Effector memory CD8-positive, alpha-beta T cell (primary cell): ENCODE measurements at regions not wholly inside any gene's neighbourhood (a gene's known extent, or its start where the extent isn't known, plus 50 kb on each side); places are given as distances from the start of the nearest gene placed in this dataset.

Experiments
- ATAC-seq: fragments of 150-1000 bp; cut with Tn5 transposase; replicated peaks from 2 replicates; pipeline ENCODE4 v1.10.0; 2021; ENCODE audit warnings: mild to moderate bottlenecking, moderate library complexity
- DNase-seq, 3 experiments: peaks; one replicate each; pipeline ENCODE4 v3.0.0; 2021
- H3K27ac Mint-ChIP-seq, 2 donors: one replicate each; pipeline ENCODE4 v1.8.0; 2022; ENCODE audit warnings: mild to moderate bottlenecking in 2 of 2, mixed read lengths in 2 of 2, moderate library complexity in 2 of 2
- H3K27me3 Mint-ChIP-seq, 2 donors: one replicate each; pipeline ENCODE4 v1.8.0; 2022; ENCODE audit warnings: mixed read lengths in 2 of 2
- H3K36me3 Mint-ChIP-seq: one replicate; pipeline ENCODE4 v1.8.0; 2022; ENCODE audit warnings: mild to moderate bottlenecking, moderate library complexity, mixed read lengths; ENCODE audit not compliant: insufficient read depth
- H3K4me1 Mint-ChIP-seq, 2 donors: one replicate each; pipeline ENCODE4 v1.8.0; 2022; ENCODE audit warnings: low read depth in 2 of 2, mixed read lengths in 2 of 2
- H3K4me3 Mint-ChIP-seq, 2 donors: one replicate each; pipeline ENCODE4 v1.8.0; 2022; ENCODE audit warnings: mild to moderate bottlenecking in 2 of 2, mixed read lengths in 2 of 2, moderate library complexity in 2 of 2
- H3K9me3 Mint-ChIP-seq, 2 donors: one replicate each; pipeline ENCODE4 v1.8.0; 2022; ENCODE audit warnings: mixed read lengths in 2 of 2

DNA sequence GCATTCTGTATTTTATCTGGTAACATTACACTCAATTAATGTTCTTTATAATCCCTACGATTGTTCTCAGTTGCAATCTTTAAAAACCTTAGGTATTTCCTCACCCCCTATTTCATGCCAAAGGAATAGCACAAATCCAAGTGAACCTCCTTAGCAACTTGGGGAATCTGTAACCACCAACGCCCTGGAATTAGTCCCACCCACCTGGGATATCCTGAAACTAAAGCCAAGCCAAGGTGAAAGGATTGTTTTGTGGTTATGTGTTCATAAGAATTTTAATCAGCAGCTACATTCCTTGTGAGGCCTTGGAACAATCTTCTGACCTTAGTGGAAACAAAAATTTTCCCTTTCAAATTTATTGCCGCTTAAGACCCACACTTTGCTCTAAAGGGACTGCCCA, 908.7 kb downstream of the TTLL7 start:
- Mint-ChIP-seq H3K27ac (no peak overlapping the region), H3K4me3 (no peak overlapping the region), H3K9me3 (no peaks in the 10 kb centered on the region), H3K4me1 (no peaks in the 10 kb centered on the region), H3K27me3 (no peaks in the 10 kb centered on the region), H3K36me3 (no peaks in the 10 kb centered on the region)
- ATAC-seq (no peak), DNase-seq (no peak)

DNA sequence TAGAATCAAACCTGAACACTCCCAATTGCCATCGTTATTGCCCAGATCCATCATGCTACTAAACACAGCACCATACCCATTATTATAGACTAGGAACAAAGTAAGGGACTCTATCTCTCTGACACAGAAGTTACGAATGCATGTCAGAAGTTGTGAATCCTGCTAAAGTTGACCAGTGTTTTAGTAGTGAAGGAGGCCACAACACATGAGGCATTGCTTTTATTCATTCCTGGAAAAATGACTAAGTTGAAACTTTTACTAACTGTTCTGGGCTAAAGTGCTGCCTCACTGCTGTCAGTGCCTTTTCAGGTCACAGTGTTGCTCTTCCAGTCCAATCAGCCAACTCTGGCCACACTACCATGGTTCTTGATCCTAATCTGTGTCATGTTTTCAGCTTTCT, 911.1 kb downstream of the TTLL7 start:
- H3K27ac Mint-ChIP-seq: no peak overlapping the region
- no peaks in the 10 kb centered on the region for H3K27me3 Mint-ChIP-seq

DNA sequence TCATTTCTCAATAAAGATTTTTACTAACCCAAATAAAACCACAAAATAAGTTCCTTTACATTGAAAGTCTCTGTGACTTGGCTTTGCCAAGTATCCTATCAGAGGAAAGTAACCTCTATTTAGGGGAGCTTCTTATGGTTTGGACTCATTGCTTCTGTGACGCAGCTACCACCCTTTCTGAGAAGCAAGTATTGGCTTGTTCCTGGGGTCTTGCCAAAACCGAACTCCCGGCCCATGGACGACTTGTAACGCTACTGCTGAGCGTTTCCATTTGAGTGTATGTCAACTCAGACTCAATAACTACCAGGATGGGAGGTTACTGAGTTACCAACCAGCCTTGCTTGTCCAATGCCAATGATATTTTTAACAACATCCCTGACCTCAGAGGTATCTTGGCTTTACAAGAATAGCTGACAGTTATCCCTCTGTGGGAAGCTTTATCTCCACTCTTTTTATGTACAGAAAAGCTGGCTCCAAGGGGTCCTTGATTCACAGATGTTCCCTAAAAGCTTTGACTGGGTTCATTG, 911.9 kb downstream of the TTLL7 start:
- no peak overlapping the region for H3K27ac Mint-ChIP-seq
- no peak overlapping the region for H3K4me3 Mint-ChIP-seq
- ATAC-seq: no peak
- no peaks in the 10 kb centered on the region for H3K4me1 Mint-ChIP-seq
- H3K36me3 Mint-ChIP-seq: no peaks in the 10 kb centered on the region
- H3K27me3 Mint-ChIP-seq: no peaks in the 10 kb centered on the region
- H3K9me3 Mint-ChIP-seq: no peaks in the 10 kb centered on the region
- DNase-seq: no peak

More for the DNA sequence above, 911.1 kb downstream of the TTLL7 start:
- DNase-seq: no peak
- Mint-ChIP-seq H3K4me3 (no peak overlapping the region), H3K4me1 (no peaks in the 10 kb centered on the region), H3K9me3 (no peaks in the 10 kb centered on the region), H3K36me3 (no peaks in the 10 kb centered on the region)
- no peak for ATAC-seq

DNA sequence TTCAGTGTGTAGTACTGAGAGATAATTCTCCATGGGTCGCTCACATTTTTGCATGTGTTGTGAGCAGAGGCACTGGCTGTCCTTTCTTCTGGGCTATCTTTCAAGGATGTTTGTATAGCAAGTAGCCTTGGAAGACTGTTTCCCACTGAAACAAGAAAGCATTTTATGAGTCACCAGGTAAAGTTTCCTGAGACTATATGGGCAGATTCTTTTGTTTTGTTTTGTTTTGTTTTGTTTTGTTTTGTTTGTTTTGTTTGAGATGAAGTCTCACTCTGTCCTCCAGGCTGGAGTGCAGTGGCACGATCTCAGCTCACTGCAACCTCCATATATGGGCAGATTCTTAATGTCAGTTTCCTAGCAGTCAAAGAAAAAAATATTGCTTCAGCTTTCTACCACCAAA, 912.6 kb downstream of the TTLL7 start:
- Mint-ChIP-seq H3K27ac (no peak overlapping the region), H3K4me3 (no peak overlapping the region)

DNA sequence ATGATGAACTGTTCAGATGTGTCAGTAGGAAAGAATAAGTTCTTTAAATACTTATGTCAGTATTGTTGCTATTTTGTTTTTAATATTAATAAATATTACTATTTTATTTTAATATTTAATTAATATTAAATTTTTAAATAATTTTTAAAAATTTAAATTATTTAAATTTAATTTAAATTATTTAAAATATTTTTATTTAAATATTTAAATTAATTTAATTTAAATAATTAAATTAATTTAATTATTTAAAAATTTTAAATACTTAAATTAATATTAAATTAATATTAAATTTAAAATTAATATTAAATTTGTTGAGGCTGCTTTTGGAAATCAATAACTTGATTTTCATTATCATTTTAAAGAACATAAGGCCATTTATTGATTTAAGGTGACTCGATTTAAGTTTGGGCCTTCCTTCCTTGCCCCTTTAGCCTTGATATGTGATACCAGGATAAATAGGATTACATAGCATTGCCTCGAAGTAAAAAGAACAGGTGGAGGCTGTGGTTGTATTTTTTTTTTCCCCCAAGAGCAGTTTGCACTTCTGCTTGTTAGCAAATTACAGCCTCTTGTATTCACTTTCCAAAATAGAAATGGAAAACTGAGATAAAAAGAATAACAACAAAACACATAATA, 915.2 kb downstream of the TTLL7 start:
- ATAC-seq (no peak), DNase-seq (no peak)
- Mint-ChIP-seq H3K9me3 (peaks cover 11 to 14% of the 10 kb centered on the region in 2 donors), H3K27ac (no peak overlapping the region), H3K4me3 (no peak overlapping the region), H3K36me3 (no peaks in the 10 kb centered on the region), H3K4me1 (no peaks in the 10 kb centered on the region), H3K27me3 (no peaks in the 10 kb centered on the region)

More for the DNA sequence above, 912.6 kb downstream of the TTLL7 start:
- Mint-ChIP-seq H3K36me3 (no peaks in the 10 kb centered on the region), H3K4me1 (no peaks in the 10 kb centered on the region), H3K27me3 (no peaks in the 10 kb centered on the region), H3K9me3 (peaks cover 1 to 5% of the 10 kb centered on the region in 2 donors)
- ATAC-seq: no peak
- no peak for DNase-seq

DNA sequence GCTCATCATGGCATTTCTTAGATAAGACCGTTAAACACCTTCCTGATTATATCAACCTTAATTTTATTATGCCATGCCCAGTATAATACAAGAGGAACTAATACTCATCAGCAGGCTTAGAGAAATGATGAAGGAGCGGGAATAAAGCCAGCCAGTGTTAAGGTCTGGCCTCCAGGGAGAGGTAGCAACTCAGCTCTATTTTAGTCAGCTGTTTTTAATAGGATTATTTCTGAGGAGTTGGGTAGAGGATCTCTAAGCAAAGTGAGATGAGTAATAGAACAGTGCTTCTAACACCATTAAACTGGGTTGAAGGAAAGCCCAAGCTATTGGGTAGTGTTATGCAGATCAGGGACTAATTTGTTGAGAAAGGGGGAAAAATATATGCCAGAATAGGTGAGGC, 921.5 kb downstream of the TTLL7 start:
- Mint-ChIP-seq H3K9me3 (peaks cover 14% of the 10 kb centered on the region in 2 donors), H3K4me3 (no peak overlapping the region), H3K4me1 (no peaks in the 10 kb centered on the region), H3K27ac (no peak overlapping the region), H3K36me3 (no peaks in the 10 kb centered on the region), H3K27me3 (no peaks in the 10 kb centered on the region)
- ATAC-seq (no peak), DNase-seq (no peak)

DNA sequence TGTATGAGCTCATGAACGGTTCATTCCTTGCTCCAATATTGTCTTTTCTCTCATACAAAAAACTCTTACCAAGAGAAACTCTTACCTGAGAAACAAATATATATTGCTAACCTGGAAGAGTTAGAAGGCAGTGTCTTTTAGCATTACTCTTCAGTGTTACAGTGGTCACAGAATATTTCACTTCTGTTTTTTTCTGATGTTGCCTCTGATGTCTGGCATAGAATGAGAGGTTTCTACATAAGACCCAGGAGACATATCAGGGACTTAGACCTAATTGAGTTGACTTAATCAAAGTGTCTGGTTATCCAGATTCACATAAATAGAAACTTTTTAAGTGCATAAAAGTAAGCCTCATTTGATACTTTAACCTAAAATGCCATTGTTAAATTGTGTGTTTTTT, 923.8 kb downstream of the TTLL7 start:
- Mint-ChIP-seq H3K27ac (no peak overlapping the region), H3K4me1 (no peaks in the 10 kb centered on the region), H3K4me3 (no peak overlapping the region), H3K27me3 (no peaks in the 10 kb centered on the region), H3K36me3 (no peaks in the 10 kb centered on the region), H3K9me3 (peaks cover 5% of the 10 kb centered on the region in 2 donors)
- no peak for DNase-seq
- no peak for ATAC-seq

DNA sequence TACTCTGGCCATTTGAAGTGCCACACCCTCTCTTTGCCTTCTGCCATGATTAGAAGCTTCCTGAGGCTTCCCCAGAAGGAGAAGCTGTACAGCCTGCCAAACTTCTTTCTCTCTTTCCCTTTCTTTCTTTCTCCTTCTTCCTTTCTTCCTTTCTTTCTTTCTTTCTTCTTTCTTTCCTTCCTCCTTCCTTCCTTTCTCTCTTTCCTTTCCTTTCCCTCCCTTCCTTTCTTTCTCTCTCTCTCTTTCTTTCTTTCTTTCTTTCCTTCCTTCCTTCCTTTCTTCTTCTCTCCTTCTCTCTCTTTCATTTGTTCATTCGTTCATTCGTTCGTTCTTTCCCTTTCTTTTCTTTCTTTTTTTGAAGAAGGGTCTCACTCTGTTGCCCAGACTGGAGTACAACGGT, 931.0 kb downstream of the TTLL7 start:
- Mint-ChIP-seq H3K27ac (no peak overlapping the region), H3K4me1 (peaks cover 4 to 6% of the 10 kb centered on the region in 2 donors), H3K9me3 (peaks cover 7 to 19% of the 10 kb centered on the region in 2 donors), H3K4me3 (no peak overlapping the region), H3K27me3 (no peaks in the 10 kb centered on the region), H3K36me3 (no peaks in the 10 kb centered on the region)
- DNase-seq: no peak
- ATAC-seq: no peak

DNA sequence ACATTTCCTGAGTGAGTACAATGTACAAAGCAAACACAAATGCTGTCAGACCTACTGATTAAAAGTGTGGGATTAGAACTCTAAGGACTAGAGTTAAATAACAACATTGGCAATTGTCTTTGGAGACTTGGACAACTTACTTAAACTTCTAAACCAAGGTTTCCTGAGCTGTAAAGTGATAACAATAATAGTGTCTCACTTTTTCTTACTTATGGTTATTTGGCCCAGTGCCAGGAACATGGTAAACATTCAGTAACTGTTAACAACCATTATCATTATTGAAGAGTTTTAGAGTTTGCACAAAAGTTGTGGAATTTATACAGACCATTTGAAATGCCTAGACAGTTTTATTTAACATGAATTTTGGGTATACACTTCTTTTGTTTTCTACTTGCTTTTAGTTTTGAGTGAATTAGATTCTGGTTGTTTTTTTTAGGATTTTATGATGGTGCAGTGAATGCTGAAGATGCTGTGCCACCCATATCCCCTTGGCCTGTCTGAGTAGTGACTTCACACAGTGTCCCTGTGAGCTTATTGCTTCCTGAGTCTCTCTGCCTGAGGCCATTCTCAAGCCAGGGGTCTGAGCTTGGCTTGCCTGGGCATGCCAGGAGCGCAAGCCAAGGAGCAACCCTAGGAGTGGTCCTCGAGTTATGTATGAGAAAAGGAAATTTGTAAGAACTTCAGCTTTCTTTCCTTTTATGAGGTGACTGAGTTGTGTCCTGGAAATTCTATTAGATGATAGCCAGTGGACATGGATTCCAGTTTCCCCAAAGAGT, 932.8 kb downstream of the TTLL7 start:
- DNase-seq: no peak
- peaks cover 7 to 19% of the 10 kb centered on the region in 2 donors for H3K9me3 Mint-ChIP-seq
- no peak for ATAC-seq
- no peaks in the 10 kb centered on the region for H3K36me3 Mint-ChIP-seq
- H3K4me3 Mint-ChIP-seq: no peak overlapping the region
- no peak overlapping the region for H3K27ac Mint-ChIP-seq
- H3K4me1 Mint-ChIP-seq: peaks cover 4 to 6% of the 10 kb centered on the region in 2 donors
- no peaks in the 10 kb centered on the region for H3K27me3 Mint-ChIP-seq

DNA sequence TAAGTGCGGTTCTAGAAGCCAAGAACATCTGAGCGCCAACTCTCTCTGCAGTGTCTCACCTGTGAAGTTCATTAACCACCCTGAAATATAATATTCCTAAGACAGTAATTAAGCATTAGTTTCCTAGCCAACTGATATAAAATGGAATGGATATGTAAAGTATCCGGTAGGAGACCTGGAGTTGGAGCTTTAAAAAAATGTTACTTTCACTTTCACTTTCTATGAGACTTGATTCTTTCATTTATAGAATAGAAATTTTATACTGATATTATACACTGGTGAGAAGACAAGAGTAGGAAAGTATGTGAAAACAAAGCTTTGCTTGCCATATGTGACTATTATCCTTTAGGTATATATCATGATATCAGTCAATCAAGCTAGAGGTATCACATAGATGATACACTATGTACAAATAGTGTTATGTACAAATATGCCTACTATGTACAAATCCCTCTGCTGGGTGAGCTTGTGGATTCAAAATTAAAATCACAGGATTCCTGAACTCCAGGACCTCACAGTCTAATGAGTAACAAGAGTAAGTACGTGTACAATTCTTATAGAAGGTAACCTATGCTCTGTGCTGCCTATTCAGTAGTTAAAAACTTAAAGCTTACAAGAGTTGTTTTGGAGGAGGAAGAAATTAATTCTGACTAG, 934.2 kb downstream of the TTLL7 start:
- H3K36me3 Mint-ChIP-seq: no peaks in the 10 kb centered on the region
- no peaks in the 10 kb centered on the region for H3K27me3 Mint-ChIP-seq
- DNase-seq: no peak
- peaks cover 4 to 6% of the 10 kb centered on the region in 2 donors for H3K4me1 Mint-ChIP-seq
- ATAC-seq: no peak
- H3K9me3 Mint-ChIP-seq: peaks cover 4 to 10% of the 10 kb centered on the region in 2 donors
- H3K4me3 Mint-ChIP-seq: no peak overlapping the region
- H3K27ac Mint-ChIP-seq: no peak overlapping the region

DNA sequence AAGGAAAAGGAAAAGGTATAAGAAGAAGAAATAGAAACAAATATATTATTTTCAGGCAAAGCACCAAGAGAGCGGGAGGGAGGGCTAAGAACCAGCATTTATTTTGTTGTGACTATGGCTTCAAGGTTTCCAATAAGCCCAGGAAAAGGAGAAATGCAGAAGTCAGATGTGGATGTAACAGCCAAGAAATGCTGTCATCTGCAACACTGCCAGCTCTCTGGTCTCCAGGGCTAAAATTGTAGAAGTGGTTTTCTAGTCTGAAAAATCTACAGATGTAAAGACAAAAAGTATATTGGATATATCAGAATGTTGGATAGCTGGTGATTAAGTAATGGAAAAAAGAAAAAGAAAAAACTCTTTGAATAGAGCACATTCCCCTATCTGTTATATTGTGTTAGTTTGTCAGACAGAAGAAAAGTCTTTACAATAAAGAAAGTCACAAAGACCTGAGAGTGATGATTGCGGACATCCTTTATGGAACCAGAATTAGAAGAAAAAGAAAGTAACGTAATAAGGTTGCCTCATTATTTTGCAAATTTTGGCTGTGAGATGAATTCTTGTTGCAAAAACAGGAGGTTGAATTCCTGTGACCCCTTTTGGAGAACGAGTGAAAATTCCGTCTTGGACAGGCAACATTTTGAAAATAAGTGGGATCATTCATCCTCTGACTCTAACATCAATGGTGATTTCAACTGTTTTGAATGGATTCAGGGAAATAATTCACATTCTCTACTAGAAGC, 938.1 kb downstream of the TTLL7 start:
- Mint-ChIP-seq H3K36me3 (no peaks in the 10 kb centered on the region), H3K27ac (no peak overlapping the region), H3K9me3 (peaks cover 7 to 13% of the 10 kb centered on the region in 2 donors), H3K4me1 (peaks cover 4 to 6% of the 10 kb centered on the region in 2 donors), H3K4me3 (no peak overlapping the region), H3K27me3 (no peaks in the 10 kb centered on the region)
- DNase-seq (no peak), ATAC-seq (no peak)

DNA sequence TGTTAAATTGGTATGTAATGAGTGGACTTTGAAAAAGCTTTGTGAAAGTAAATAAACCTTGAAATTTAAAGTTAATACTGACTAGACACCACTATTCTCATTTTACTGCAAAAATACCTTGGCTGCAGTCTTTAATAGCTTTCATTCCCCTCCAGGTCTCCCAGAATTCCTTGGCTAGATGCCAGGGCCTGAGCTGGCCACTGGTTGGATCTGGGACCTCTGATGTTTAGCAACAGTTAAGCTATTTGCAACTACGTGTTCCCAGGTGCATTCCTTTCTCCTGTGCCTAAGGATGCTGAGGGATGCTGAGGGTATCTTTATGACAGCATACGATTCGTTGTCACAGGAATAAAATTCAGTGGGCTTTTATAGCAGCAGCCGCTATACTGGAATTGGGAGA, 938.7 kb downstream of the TTLL7 start:
- Mint-ChIP-seq H3K4me1 (peaks cover 4 to 5% of the 10 kb centered on the region in 2 donors), H3K27ac (no peak overlapping the region), H3K27me3 (no peaks in the 10 kb centered on the region), H3K4me3 (no peak overlapping the region), H3K36me3 (no peaks in the 10 kb centered on the region), H3K9me3 (peaks cover 7 to 13% of the 10 kb centered on the region in 2 donors)
- DNase-seq (no peak), ATAC-seq (no peak)

DNA sequence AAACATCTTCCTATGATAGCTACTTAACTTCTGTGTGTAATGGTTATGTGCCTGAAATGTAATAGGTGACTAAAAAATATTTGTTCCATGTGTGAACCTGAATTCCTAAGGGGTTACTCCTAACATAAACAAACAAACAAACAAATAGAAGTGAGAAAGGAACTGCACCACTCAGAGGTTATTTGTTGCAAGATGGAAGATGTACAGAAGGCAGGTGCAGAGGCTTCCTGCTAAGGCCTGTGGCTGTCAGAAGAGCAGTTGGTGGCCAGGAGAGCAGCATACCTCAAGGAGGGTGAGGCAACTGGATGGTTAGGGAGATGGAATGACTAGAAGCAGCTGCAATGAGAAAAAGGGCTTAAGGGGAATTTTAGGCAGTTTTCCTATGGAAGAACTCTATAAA, 940.6 kb downstream of the TTLL7 start:
- Mint-ChIP-seq H3K4me1 (no peaks in the 10 kb centered on the region), H3K27ac (no peak overlapping the region), H3K36me3 (no peaks in the 10 kb centered on the region), H3K4me3 (no peak overlapping the region), H3K9me3 (peaks cover 9 to 13% of the 10 kb centered on the region in 2 donors), H3K27me3 (no peaks in the 10 kb centered on the region)
- DNase-seq (no peak), ATAC-seq (no peak)
